DND-41 (cell line): ENCODE measurements at regions not wholly inside any gene's neighbourhood (a gene's known extent, or its start where the extent isn't known, plus 50 kb on each side); places are given as distances from the start of the nearest gene placed in this dataset.

Experiments
- ATAC-seq: fragments of 200-7000 bp; cut with Tn5 transposase; 3 replicates; pipeline ENCODE4 v1.9.1; 2021; ENCODE audit warnings: low read depth; ENCODE audit not compliant: insufficient read depth
- DNase-seq: peaks from one replicate; pipeline ENCODE4 v3.0.0-alpha.2; 2020
- H2AFZ ChIP-seq: 2 replicates; pipeline ENCODE4 v1.6.0; 2012; ENCODE audit warnings: low read depth, low read length
- H3K27ac ChIP-seq: 2 replicates; pipeline ENCODE4 v1.5.1; 2012; ENCODE audit warnings: low read length, inconsistent platforms
- H3K27me3 ChIP-seq: fragments of 200-600 bp; sonication (generic); 2 replicates; pipeline ENCODE4 v1.6.0; 2012; ENCODE audit warnings: low read length, mild to moderate bottlenecking, inconsistent platforms; ENCODE audit not compliant: insufficient read depth, poor library complexity
- H3K36me3 ChIP-seq: 2 replicates; pipeline ENCODE4 v1.5.1; 2012; ENCODE audit warnings: low read length, inconsistent platforms; ENCODE audit not compliant: insufficient read depth
- H3K4me1 ChIP-seq: 2 replicates; pipeline ENCODE4 v1.5.1; 2012; ENCODE audit warnings: mild to moderate bottlenecking, low read length; ENCODE audit not compliant: insufficient read depth
- H3K4me2 ChIP-seq: 2 replicates; pipeline ENCODE4 v1.6.0; 2012; ENCODE audit warnings: mild to moderate bottlenecking, moderate library complexity, low read length, inconsistent platforms; ENCODE audit not compliant: insufficient read depth
- H3K4me3 ChIP-seq, 2 experiments: fragments of 200-600 bp in 1 of 2; shearing (Covaris generic) in 1 of 2; 2 replicates each; pipeline ENCODE4 v1.5.1; 2012 to 2016; ENCODE audit warnings: inconsistent platforms in 2 of 2, low read length in 2 of 2, mild to moderate bottlenecking in 2 of 2, low read depth in 1 of 2, moderate library complexity in 1 of 2
- H3K79me2 ChIP-seq: 2 replicates; pipeline ENCODE4 v1.6.0; 2012; ENCODE audit warnings: low read length, inconsistent platforms; ENCODE audit not compliant: insufficient read depth
- H3K9ac ChIP-seq: 2 replicates; pipeline ENCODE4 v1.6.0; 2012; ENCODE audit warnings: low read depth, mild to moderate bottlenecking, inconsistent platforms, low read length, moderate library complexity
- H3K9me3 ChIP-seq: 2 replicates; pipeline ENCODE4 v1.5.1; 2012; ENCODE audit warnings: low read length, moderate library complexity, mild to moderate bottlenecking, inconsistent platforms; ENCODE audit not compliant: insufficient read depth, severe bottlenecking
- H4K20me1 ChIP-seq: 2 replicates; pipeline ENCODE4 v1.6.0; 2012; ENCODE audit warnings: low read length; ENCODE audit not compliant: insufficient read depth
- CTCF ChIP-seq: IDR thresholded peaks from 2 replicates; pipeline ENCODE4 v1.5.1; 2012; ENCODE audit warnings: borderline replicate concordance, low read length, moderate library complexity, mild to moderate bottlenecking; ENCODE audit not compliant: poor library complexity, severe bottlenecking; ENCODE audit errors: extremely low read depth
- EZH2 ChIP-seq: IDR thresholded peaks from 3 replicates; pipeline ENCODE4 v1.6.1; 2012; ENCODE audit warnings: borderline replicate concordance, low read depth, mild to moderate bottlenecking, moderate library complexity, low read length, inconsistent platforms; ENCODE audit not compliant: severe bottlenecking

GRCh38 chr19:27909861-27910260 lies 1303.1 kb downstream of the UQCRFS1 start:
- ATAC-seq (no peak), DNase-seq (no peak)
- H3K79me2 ChIP-seq = no peaks in the 10 kb centered on the region
- no peak overlapping the region for H3K9ac ChIP-seq
- no peaks in the 10 kb centered on the region for H3K36me3 ChIP-seq
- H4K20me1 ChIP-seq = no peaks in the 10 kb centered on the region
- H2AFZ ChIP-seq = no peak overlapping the region
- H3K9me3 ChIP-seq = no peaks in the 10 kb centered on the region
- H3K4me3 ChIP-seq = no peak overlapping the region
- TF ChIP-seq EZH2 = no peak
- no peak for TF ChIP-seq CTCF
- H3K27ac ChIP-seq = no peak overlapping the region
- H3K4me1 ChIP-seq = no peaks in the 10 kb centered on the region
- H3K4me2 ChIP-seq = no peak overlapping the region
- no peaks in the 10 kb centered on the region for H3K27me3 ChIP-seq

GRCh38 chr19:27909185-27909840 lies 1303.6 kb downstream of the UQCRFS1 start:
- Histone ChIP-seq H4K20me1 (no peaks in the 10 kb centered on the region), H3K4me1 (no peaks in the 10 kb centered on the region), H3K79me2 (no peaks in the 10 kb centered on the region), H2AFZ (no peak overlapping the region), H3K36me3 (no peaks in the 10 kb centered on the region), H3K4me3 (no peak overlapping the region), H3K9ac (no peak overlapping the region), H3K9me3 (no peaks in the 10 kb centered on the region), H3K27me3 (no peaks in the 10 kb centered on the region), H3K27ac (no peak overlapping the region), H3K4me2 (no peak overlapping the region)
- TF ChIP-seq CTCF = no peak
- no peak for TF ChIP-seq EZH2
- no peak for DNase-seq
- no peak for ATAC-seq

GRCh38 chr19:27906081-27906480 lies 1306.9 kb downstream of the UQCRFS1 start:
- no peak for ATAC-seq

More at GRCh38 chr19:27906081-27906480, 1306.9 kb downstream of the UQCRFS1 start:
- Histone ChIP-seq H3K4me2 (no peak overlapping the region), H2AFZ (no peak overlapping the region), H3K79me2 (no peaks in the 10 kb centered on the region), H3K4me3 (no peak overlapping the region), H4K20me1 (no peaks in the 10 kb centered on the region), H3K9me3 (no peaks in the 10 kb centered on the region), H3K27ac (no peak overlapping the region), H3K36me3 (no peaks in the 10 kb centered on the region), H3K9ac (no peak overlapping the region), H3K4me1 (no peaks in the 10 kb centered on the region), H3K27me3 (no peaks in the 10 kb centered on the region)
- DNase-seq = no peak
- no peak for TF ChIP-seq CTCF
- TF ChIP-seq EZH2 = no peak
